ENCODE measurements at regions not wholly inside any gene's neighbourhood (a gene's known extent, or its start where the extent isn't known, plus 50 kb on each side); places are given as distances from the start of the nearest gene placed in this dataset.

GRCh38 chr14:48008646-48009045 lies 333.2 kb upstream of the MDGA2 start:
- no peak for TF ChIP-seq CTCF (IDR thresholded peaks at IDR 0.05; ENCODE audit: low read depth, low read length)
- in situ Hi-C loops (cut with HindIII; ENCODE audit: low sequenced_read_pairs) = no loop called here
- H3K4me3 ChIP-seq (ENCODE audit: low read depth, low read length) = no peak overlapping the region
- DNase-seq (ENCODE audit: low read depth, low spot score) = no peak

- TF ChIP-seq CTCF (IDR thresholded peaks at IDR 0.05; ENCODE audit: low read depth, low read length) = no peak
- DNase-seq (ENCODE audit: low read depth, low spot score) = no peak
- in situ Hi-C loops (cut with HindIII; ENCODE audit: low sequenced_read_pairs) = no loop called here
- no peak overlapping the region for H3K4me3 ChIP-seq (ENCODE audit: low read depth, low read length)
These were observed 330.6 kb upstream of the MDGA2 start for GRCh38 chr14:48005986-48006385.

GRCh38 chr14:47993883-47994282 lies 318.5 kb upstream of the MDGA2 start:
- in situ Hi-C loops (cut with HindIII; ENCODE audit: low sequenced_read_pairs) = no loop called here
- DNase-seq (ENCODE audit: low read depth, low spot score) = no peak
- no peak overlapping the region for H3K4me3 ChIP-seq (ENCODE audit: low read depth, low read length)
- TF ChIP-seq CTCF (IDR thresholded peaks at IDR 0.05; ENCODE audit: low read depth, low read length) = no peak

GRCh38 chr14:47988175-47988574 lies 312.8 kb upstream of the MDGA2 start:
- DNase-seq (ENCODE audit: low read depth, low spot score) = no peak
- TF ChIP-seq CTCF (IDR thresholded peaks at IDR 0.05; ENCODE audit: low read depth, low read length) = no peak
- in situ Hi-C loops (cut with HindIII; ENCODE audit: low sequenced_read_pairs) = no loop called here
- no peak overlapping the region for H3K4me3 ChIP-seq (ENCODE audit: low read depth, low read length)

GRCh38 chr14:47978871-47979270 lies 303.5 kb upstream of the MDGA2 start:
- no peak for TF ChIP-seq CTCF (IDR thresholded peaks at IDR 0.05; ENCODE audit: low read depth, low read length)
- no peak overlapping the region for H3K4me3 ChIP-seq (ENCODE audit: low read depth, low read length)
- no peak for DNase-seq (ENCODE audit: low read depth, low spot score)
- in situ Hi-C loops (cut with HindIII; ENCODE audit: low sequenced_read_pairs) = no loop called here

GRCh38 chr14:47976139-47976538 lies 300.7 kb upstream of the MDGA2 start:
- DNase-seq (ENCODE audit: low read depth, low spot score) = no peak
- H3K4me3 ChIP-seq (ENCODE audit: low read depth, low read length) = no peak overlapping the region
- in situ Hi-C loops (cut with HindIII; ENCODE audit: low sequenced_read_pairs) = no loop called here
- TF ChIP-seq CTCF (IDR thresholded peaks at IDR 0.05; ENCODE audit: low read depth, low read length) = no peak
